Liver (tissue), 3 donors: ENCODE measurements at regions not wholly inside any gene's neighbourhood (a gene's known extent, or its start where the extent isn't known, plus 50 kb on each side); places are given as distances from the start of the nearest gene placed in this dataset.

Source experiments
- ATF3 ChIP-seq: IDR thresholded peaks from 2 replicates; pipeline ENCODE4 v1.6.1; 2016; ENCODE audit warnings: antibody characterized with exemption
- CTCF ChIP-seq: fragments of 150-350 bp; IDR thresholded peaks from 2 replicates; pipeline ENCODE4 v1.5.1; 2017; ENCODE audit warnings: improper control_type of control experiment, low read depth, low read length; ENCODE audit not compliant: missing input control
- EGR1 ChIP-seq, 2 donors: IDR thresholded peaks; 2 replicates each; pipeline ENCODE4 v1.6.1; 2016 to 2018; ENCODE audit warnings: antibody characterized with exemption in 2 of 2, low read depth in 2 of 2
- FOXA1 ChIP-seq: IDR thresholded peaks from 2 replicates; pipeline ENCODE4 v1.6.1; 2016; ENCODE audit warnings: antibody characterized with exemption
- GABPA ChIP-seq, 2 donors: IDR thresholded peaks in 1 of 2; conservative IDR thresholded peaks in 1 of 2; 2 replicates each; pipeline ENCODE4 v1.6.1; 2016; ENCODE audit warnings: antibody characterized with exemption in 2 of 2, mild to moderate bottlenecking in 1 of 2, moderate library complexity in 1 of 2
- HNF4A ChIP-seq, 2 donors: conservative IDR thresholded peaks; 2 replicates each; pipeline ENCODE4 v1.6.1; 2016; ENCODE audit warnings: antibody characterized with exemption in 2 of 2, mild to moderate bottlenecking in 2 of 2
- MAX ChIP-seq: IDR thresholded peaks from 2 replicates; pipeline ENCODE4 v1.6.1; 2016; ENCODE audit warnings: antibody characterized with exemption
- RAD21 ChIP-seq, 2 donors: IDR thresholded peaks; 2 replicates each; pipeline ENCODE4 v1.6.1; 2016; ENCODE audit warnings: antibody characterized with exemption in 2 of 2, mild to moderate bottlenecking in 2 of 2
- REST ChIP-seq: IDR thresholded peaks from 2 replicates; pipeline ENCODE4 v1.6.1; 2016; ENCODE audit warnings: antibody characterized with exemption, mild to moderate bottlenecking
- RXRA ChIP-seq, 2 donors: IDR thresholded peaks; 2 replicates each; pipeline ENCODE4 v1.6.1; 2017 to 2018; ENCODE audit warnings: antibody characterized with exemption in 2 of 2, mild to moderate bottlenecking in 1 of 2
- TAF1 ChIP-seq: conservative IDR thresholded peaks from 2 replicates; pipeline ENCODE4 v1.6.1; 2016; ENCODE audit warnings: antibody characterized with exemption, mild to moderate bottlenecking
- ZBTB33 ChIP-seq: IDR thresholded peaks from 2 replicates; pipeline ENCODE4 v1.6.1; 2016; ENCODE audit warnings: antibody characterized with exemption
- donor health status: healthy.
- donor health status: healthy.

GRCh38 chr2:49289711-49290110, 135.4 kb upstream of the FSHR start:
- TF ChIP-seq ATF3 (no peak), EGR1 (IDR thresholded peaks at IDR 0.05; ENCODE audit: low read depth in 2 of 2) (no peak), CTCF (no peak), MAX (no peak), REST (no peak), HNF4A (conservative IDR thresholded peaks at IDR 0.05) (no peak), GABPA (IDR thresholded peaks at IDR 0.05 in 1 of 2, conservative IDR thresholded peaks at IDR 0.05 in 1 of 2) (no peak), TAF1 (no peak), RAD21 (IDR thresholded peaks at IDR 0.05) (no peak), RXRA (IDR thresholded peaks at IDR 0.05) (no peak), ZBTB33 (no peak), FOXA1 (no peak)
